SKM-1 (cell line): ENCODE measurements at regions not wholly inside any gene's neighbourhood (a gene's known extent, or its start where the extent isn't known, plus 50 kb on each side); places are given as distances from the start of the nearest gene placed in this dataset.
"Not testable (repeated sequence)": the region's sequence is repeated elsewhere in the genome, so short reads cannot be mapped to it uniquely, and the experiment has no call there.

ENCODE experiments used
- DNase-seq: peaks from one replicate; lab custom pipeline; 2025; ENCODE audit not compliant: unreplicated experiment; lab: John Stamatoyannopoulos, UW

GRCh38 chr5:164472165-164472564 lies 966.7 kb downstream of the MAT2B start:
- no peak for DNase-seq

- DNase-seq = no peak
These were observed 970.0 kb downstream of the MAT2B start for GRCh38 chr5:164475339-164475977.

GRCh38 chr5:164481270-164481669 lies 975.9 kb downstream of the MAT2B start:
- DNase-seq = no peak

DNA sequence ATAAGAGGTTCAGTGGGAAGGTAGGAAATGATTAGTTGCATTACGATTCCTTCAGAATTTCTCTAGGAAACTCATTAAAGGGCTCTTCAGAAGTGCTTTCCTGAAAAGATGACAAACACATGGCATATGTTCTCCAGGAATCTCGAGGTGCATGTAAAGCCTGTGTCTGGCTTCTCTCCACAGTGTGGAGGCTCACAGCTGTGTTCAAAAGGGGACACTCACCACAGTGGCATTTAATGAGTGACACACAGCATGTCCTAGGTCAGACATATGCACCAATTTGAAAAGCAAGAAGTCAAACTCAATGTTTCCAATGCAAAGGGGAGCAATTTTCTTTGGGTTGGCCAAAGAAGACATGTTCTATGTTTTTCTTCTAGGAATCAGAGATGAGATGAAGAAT lies 976.9 kb downstream of the MAT2B start:
- no peak for DNase-seq

GRCh38 chr5:164484948-164485347 lies 979.5 kb downstream of the MAT2B start:
- no peak for DNase-seq

GRCh38 chr5:164487939-164488338 lies 982.5 kb downstream of the MAT2B start:
- no peak for DNase-seq

DNA sequence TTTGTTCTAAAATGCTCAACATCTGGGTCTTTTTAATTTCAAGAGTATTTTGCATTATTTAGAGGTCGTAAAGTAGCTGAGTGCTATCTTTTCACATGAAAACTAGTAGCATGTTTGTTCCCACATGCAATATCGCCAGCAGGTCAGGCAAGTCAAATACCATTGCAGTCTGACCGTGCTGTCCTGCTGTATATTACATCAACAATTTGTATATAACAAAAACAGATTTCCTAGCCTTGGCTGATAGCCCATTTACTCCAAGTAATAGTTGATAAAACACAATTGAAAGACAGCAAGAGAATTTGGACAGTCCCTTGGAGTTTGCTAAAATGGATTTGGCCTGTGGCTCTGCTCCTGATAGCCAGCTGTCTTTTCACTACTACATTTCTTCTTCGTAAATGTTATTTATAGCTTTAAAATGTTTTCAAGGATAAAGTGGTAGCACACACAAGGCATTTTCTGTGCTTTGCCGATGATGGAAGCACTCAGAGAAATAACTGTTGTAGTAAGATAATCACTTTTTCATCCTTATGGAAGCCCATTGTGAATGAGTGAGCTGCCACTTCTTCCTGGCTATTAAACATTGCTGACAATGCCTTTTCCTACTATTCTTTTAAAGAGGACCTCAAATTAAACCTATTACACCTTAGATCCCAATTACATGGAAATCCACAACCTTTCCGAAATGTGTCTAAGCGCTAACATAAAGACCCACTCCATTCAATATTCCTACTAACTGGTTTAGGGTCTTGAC lies 992.1 kb downstream of the MAT2B start:
- no peak for DNase-seq

DNA sequence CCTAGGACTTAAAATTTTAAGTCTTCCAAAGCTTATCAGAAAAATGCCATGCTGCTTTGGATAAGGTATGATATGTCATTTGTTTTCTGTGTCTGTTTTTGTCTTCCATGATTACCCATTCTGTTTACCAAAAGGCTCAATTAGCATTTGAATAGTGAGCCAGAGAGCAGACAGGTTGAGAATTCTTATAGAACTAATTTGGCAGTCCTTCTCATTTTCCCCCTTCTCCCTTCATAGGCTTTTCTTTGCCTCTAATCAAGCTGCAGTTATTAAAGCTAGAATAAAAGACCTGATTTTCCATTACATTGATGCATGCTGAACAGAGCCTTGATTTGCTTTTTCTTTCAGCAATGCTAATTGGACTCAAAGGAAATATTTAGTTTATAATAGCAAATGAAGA lies 993.0 kb downstream of the MAT2B start:
- DNase-seq = no peak

DNA sequence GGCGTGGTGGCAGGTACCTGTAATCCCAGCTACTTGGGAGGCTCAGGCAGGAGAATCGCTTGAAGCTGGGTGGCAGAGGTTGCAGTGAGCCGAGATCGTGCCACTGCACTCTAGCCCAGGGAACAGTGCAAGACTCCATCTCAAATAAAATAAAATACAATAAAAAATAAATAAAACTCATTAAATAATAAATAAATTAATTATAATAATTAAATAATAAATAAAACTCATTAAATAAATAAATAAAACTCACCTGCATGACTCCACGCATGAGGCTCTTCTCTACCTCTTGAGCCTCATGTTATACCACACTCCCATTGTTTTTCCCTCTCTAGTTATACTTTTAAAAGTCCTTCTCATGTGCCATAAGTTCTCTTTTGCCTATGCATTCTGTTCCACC lies 995.4 kb downstream of the MAT2B start:
- no peak for DNase-seq

DNA sequence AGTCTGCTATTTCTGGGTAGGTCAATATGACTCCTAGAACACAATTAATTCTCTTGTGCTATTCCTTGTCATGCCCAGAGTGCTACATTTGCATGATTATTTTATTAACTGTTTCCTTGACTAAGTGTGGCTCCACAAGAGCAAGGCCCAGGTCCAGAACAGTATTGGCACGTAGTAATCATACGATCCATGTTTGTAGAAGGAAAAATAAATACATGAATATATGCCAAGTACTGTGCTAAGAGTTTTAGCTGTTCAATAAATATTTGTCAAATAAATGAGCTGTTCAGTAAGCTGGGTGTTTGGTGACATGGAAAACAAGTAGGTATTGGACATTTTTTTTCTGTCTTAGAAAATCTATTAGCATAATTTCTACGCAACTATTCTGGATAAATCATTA lies 995.9 kb downstream of the MAT2B start:
- no peak for DNase-seq

DNA sequence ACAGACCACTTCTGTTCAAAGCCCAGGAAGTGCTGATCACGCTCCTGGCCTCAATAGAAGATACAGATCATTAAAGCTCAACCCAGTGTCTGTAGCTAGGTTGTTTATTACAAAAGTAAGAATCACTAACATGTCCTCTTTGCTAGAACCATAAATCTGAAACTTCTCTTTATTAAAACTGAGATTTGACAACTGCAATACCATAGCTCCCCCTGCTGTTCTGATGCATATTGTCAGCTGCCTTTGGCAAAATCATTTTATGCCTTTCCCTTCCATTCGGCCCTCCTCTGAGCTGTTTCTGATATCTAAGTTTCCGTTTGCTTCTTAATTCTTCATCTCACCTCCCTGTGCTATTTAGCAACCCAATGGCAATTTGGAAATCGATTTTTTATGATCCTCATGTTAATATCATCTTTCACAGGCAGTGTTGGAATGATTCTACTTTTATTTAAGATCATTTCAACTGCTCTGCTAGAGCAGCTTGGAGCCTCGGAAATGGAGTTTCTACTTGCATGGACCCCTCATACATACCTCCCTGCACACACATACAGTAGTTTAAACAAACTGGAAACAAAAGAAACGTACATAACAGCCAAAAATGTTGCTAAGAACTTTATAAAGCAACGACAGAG lies 998.8 kb downstream of the MAT2B start:
- DNase-seq = peak; percentile 60

DNA sequence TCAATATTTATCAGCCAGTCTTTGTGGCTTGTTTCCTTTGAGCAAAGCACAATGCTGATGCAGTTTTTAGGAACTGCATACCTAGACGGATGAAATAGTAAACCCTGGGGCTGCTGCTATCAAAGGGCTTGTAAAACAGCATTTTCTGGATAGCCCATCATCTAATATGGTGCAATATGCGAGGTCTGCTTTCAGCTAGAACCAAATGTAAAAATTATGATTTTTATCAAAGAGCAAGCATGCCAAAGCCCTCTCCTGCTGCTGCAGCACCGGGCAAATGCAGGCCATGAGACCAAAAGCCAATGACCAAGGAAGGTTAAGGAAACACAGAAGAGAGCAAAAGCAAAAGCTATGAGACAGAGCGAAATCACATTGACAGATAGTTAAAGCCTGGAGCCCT lies 1000.4 kb downstream of the MAT2B start:
- DNase-seq = no peak

- DNase-seq = no peak
These were observed 1012.8 kb downstream of the MAT2B start for GRCh38 chr5:164518067-164518740.

GRCh38 chr5:164518741-164519080 lies 1013.3 kb downstream of the MAT2B start:
- no peak for DNase-seq

GRCh38 chr5:164532235-164532900 lies 1026.9 kb downstream of the MAT2B start:
- DNase-seq = no peak

DNA sequence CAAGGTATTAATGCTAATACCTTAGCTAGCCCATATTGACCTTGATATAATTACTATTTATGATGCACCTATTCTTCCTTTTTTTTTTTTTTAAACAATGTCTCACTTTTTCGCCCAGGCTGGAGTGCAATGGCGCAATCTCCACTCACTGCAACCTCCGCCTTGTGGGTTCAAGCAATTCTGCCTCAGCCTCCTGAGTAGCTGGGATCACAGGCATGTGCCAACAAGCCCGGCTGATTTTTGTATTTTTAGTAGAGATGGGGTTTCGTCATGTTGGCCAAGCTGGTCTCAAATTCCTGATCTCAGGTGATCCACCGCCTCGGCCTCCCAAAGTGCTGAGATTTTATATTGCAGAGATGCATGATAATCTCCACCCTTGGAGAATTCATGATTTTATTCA lies 1028.0 kb downstream of the MAT2B start:
- DNase-seq = not testable (repeated sequence)

DNA sequence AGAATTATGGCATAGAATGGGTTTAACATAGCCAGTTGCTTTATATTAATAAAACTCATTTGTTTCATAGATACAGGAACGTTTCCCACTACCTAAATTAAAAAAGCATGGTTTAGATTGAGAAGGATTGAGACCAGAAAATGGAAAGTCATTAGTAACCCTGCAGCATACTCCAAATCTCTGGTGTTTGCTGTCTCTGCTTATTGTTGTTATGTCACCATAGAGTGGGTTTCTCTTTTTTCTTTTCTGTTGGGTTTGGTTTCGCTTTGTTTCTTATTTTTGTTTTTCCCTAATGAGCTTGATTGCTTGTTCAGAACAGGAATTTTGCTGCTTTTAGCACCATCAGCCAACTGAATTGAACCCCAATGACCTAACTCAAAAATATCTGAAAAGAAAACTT lies 1034.8 kb downstream of the MAT2B start:
- DNase-seq = no peak

DNA sequence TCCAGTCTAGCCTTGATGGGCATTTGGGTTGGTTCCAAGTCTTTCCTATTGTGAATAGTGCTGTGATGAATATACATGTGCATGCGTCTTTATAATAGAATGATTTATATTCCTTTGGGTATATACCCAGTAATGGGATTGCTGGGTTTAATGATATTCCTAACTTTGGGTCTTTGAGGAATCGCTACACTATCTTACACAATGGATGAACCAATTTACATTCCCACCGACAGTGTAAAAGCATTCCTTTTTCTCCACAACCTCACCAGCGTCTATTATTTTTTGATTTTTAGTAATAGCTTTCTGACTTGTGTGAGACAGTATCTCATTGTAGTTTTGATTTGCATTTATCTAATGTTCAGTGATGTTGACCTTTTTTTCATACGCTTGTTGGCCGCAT lies 1040.1 kb downstream of the MAT2B start:
- no peak for DNase-seq

- DNase-seq = no peak
These were observed 1048.4 kb downstream of the MAT2B start for GRCh38 chr5:164553851-164554250.

DNA sequence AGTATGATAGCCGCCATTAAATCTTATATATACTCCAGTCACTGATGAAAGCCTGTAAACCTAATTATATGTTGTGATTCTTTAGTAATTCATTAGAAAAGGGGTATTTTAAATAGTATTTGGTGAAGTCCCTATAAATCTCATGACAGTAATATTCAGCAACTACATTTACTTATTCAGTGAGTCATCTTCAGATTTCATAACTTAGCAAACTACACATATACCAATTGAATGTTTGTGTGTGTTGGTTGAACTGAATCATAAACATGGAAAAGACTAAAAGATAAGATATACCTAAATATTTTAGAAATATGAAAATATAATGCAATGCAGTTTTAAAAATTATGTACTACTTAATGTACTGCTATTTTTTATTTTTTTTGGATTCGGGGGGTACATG lies 1050.4 kb downstream of the MAT2B start:
- no peak for DNase-seq

DNA sequence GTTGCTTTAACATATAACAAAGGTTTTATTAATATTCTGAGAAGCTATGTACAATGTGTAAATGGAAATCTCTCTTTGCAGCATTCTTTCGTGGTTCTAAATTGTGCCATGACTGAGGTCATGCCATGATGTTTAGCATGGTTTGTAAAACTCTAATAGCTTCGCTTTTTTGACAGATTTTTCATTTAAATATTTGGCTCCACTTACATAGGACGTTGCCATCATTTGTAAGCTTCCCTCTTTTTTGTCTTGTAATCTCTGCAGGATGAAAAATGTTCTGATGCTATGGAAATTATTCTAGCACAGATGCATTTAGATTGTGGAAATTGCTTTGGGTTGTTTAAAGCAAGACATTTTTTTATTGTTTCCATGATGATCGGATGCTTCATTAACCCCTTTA lies 1054.8 kb downstream of the MAT2B start:
- no peak for DNase-seq
